Heart right ventricle (tissue), 16 donors: ENCODE measurements at regions not wholly inside any gene's neighbourhood (a gene's known extent, or its start where the extent isn't known, plus 50 kb on each side); places are given as distances from the start of the nearest gene placed in this dataset.

Experiments
- ATAC-seq, 8 donors: fragments of 200-7000 bp; cut with Tn5 transposase; one replicate each; pipeline ENCODE4 v1.9.1; 2020; ENCODE audit warnings: mild to moderate bottlenecking in 8 of 8, moderate library complexity in 8 of 8, moderate number of reproducible peaks in 1 of 8
- DNase-seq, 2 donors: peaks; one replicate each; pipeline ENCODE4 v3.0.0-alpha.2; 2020
- H3K27ac ChIP-seq, 10 donors: fragments of 200-600 bp; sonication (generic) in 2 of 10; one replicate each; pipeline versions ENCODE4 v1.5.0 to v1.8.0; 2020 to 2022; ENCODE audit warnings: mild to moderate bottlenecking in 3 of 10
- H3K27me3 ChIP-seq, 7 donors: fragments of 200-600 bp; one replicate each; pipeline ENCODE4 v1.8.0; 2021 to 2022; ENCODE audit warnings: mild to moderate bottlenecking in 2 of 7
- H3K36me3 ChIP-seq, 9 donors: fragments of 200-600 bp; sonication (generic) in 1 of 9; one replicate each; pipeline versions ENCODE4 v1.5.0 to v1.8.0; 2020 to 2022; ENCODE audit warnings: mild to moderate bottlenecking in 2 of 9
- H3K4me1 ChIP-seq, 9 donors: fragments of 200-600 bp; sonication (generic) in 1 of 9; one replicate each; pipeline versions ENCODE4 v1.5.0 to v1.8.0; 2020 to 2022; ENCODE audit warnings: mild to moderate bottlenecking in 4 of 9
- H3K4me3 ChIP-seq, 10 donors: fragments of 200-600 bp; sonication (generic) in 2 of 10; one replicate each; pipeline versions ENCODE4 v1.5.0 to v1.8.0; 2020 to 2022; ENCODE audit warnings: mild to moderate bottlenecking in 7 of 10, moderate library complexity in 2 of 10
- H3K9me3 ChIP-seq, 11 donors: fragments of 200-600 bp in 10 of 11; sonication (generic) in 2 of 11; one replicate each; pipeline versions ENCODE4 v1.5.0 to v1.8.0; 2013 to 2022; ENCODE audit warnings: mild to moderate bottlenecking in 2 of 11, control low read depth in 1 of 11, moderate library complexity in 1 of 11
- WGBS, 2 donors: extraction: QIAGEN DNeasy Blood & Tissue Kit; methylation state at CpG; one replicate each; pipeline ENCODE4 v1.1.7; 2013; ENCODE audit warnings: inconsistent platforms in 1 of 2; 5-methylcytosine and 5-hydroxymethylcytosine counted together
- intact Hi-C, 10 donors: fragments of 100-400 bp; cut with DNase I; formaldehyde crosslinking; loops; one replicate each; pipeline versions ENCODE4 v1.11.1 to v1.14.2; 2022
- TF ChIP-seq, protein P1 (sequence below), 9 donors: fragments of 200-600 bp; sonication (generic) in 2 of 9; IDR thresholded peaks; one replicate each; pipeline versions ENCODE4 v1.5.0 to v1.8.0; 2021 to 2022; ENCODE audit warnings: antibody characterized with exemption in 9 of 9, mild to moderate bottlenecking in 5 of 9, moderate library complexity in 1 of 9
- donor health status: Arrhythmogenic right ventricular cardiomyopathy.
- donor health status: ischemic (EF 13 %, LVEDD 7.1; RV severe dilation, severe dysfunction).
- donor health status: healthy with polysubstance abuse.
- donor health status: DM: no; HTN: yes; CAD: no.
- donor health status: DM: no; HTN: no; CAD: no.
- donor health status: ischemic (EF 25% LVEDD 6.9; RV normal size, moderate dysfunction).
- donor health status: ischemic (EF 25% LVEDD 5.7; RV mildly dilated, moderate dysfunction).
- donor health status: healthy.
- donor health status: DM: yes; HTN: yes; CAD: no.
- donor health status: Ischemic cardiomyopathy.
- donor health status: ischemic (EF 35%, LVEDD 5.7; RV mildly dilated, moderate dysfunction).
- donor health status: nonischemic (EF 11% LVEDD 7.7; RV severe dilation, severe dysfunction).
- donor health status: DM: yes; HTN: yes; CAD: no.
- donor health status: PGD.
- donor health status: ischemic (EF 29% LVEDD 5.4; RV normal size, mild dysfunction).
- donor health status: nonischemic (EF 23%, LVEDD 6.1; RV moderate dilation, normal function).

DNA sequence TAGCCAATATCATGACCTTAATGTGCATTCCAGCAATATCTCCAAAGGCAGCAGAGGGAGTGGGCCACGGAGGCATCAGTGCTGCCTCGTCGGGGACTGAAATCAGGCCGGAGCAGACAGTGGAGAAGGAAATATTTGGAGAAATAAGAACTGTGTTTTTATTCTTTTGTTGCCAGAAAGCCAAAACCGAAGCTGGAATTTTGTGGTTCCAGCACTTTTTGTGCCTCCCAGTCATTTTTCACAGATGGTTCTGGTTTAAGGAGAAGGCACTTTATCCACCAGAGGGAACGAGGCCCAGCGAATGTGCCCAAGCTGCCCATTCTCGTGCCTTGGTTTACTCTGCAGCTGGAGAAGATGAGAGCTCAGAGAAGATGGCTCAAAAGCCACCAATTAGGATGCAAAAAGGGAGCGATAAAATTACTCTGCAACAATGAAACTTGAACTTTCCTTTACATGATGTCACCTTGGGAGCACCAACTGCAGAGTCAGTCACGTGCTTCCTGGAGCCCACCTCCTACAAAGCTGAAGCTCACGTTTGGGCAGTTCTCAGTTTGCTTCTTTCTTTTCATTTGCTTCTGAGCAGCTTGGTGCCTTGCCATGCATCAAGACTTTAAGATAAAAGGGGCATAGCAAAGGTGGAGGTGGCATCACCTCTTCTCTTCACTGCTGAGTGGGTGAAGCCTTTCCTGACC lies 288.7 kb downstream of the LPIN1 start:
- intact Hi-C loops, result no loop called here
- ATAC-seq, result no peak

DNA sequence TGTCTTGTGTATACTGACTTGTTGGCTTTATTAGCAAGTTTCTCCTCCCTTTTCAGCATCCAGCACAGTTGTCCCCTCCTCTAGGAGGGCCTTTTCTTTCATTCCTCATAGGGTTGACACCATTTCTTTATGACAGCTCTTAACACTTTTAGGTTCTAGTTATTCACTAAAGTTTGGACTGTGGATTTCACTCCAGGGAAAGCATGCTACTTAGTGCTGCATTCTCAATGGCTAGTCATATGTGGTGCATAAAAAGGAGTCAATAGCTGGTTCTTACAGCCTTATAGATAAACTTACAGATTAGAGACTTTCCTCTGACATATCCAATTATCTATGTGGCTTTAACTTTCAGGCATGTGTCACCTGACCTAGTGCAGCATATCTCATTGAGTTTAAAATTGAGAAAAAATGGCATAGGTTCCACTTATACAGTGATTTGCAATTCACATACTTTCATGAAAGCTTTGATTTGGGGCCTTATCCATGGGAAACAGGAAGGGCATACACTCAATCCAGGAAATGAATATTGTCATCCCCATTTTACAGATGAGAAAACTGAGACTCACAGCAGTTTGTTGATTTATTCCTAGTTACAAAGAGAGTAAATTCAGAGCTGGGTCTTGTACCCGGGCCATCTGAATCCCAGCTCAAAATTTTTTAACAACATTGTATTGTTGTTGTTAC lies 289.7 kb downstream of the LPIN1 start:
- peaks cover 0 to 5% (median 0%) of the 10 kb centered on the region in 11 donors for H3K9me3 ChIP-seq
- WGBS, 2 donors, result 94 to 97% methylated on average over 1 of the region's 1 CpG
- DNase-seq, result no peak
- no peaks in the 10 kb centered on the region for H3K36me3 ChIP-seq
- intact Hi-C loops, result no loop called here
- TF ChIP-seq, protein P1, sequence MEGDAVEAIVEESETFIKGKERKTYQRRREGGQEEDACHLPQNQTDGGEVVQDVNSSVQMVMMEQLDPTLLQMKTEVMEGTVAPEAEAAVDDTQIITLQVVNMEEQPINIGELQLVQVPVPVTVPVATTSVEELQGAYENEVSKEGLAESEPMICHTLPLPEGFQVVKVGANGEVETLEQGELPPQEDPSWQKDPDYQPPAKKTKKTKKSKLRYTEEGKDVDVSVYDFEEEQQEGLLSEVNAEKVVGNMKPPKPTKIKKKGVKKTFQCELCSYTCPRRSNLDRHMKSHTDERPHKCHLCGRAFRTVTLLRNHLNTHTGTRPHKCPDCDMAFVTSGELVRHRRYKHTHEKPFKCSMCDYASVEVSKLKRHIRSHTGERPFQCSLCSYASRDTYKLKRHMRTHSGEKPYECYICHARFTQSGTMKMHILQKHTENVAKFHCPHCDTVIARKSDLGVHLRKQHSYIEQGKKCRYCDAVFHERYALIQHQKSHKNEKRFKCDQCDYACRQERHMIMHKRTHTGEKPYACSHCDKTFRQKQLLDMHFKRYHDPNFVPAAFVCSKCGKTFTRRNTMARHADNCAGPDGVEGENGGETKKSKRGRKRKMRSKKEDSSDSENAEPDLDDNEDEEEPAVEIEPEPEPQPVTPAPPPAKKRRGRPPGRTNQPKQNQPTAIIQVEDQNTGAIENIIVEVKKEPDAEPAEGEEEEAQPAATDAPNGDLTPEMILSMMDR (IDR thresholded peaks at IDR 0.05), result no peak
- H3K27me3 ChIP-seq, result no peaks in the 10 kb centered on the region
- H3K4me3 ChIP-seq, result no peak overlapping the region
- H3K4me1 ChIP-seq, result no peaks in the 10 kb centered on the region
- no peak for ATAC-seq
- H3K27ac ChIP-seq, result no peak overlapping the region

More for the DNA sequence above, 288.7 kb downstream of the LPIN1 start:
- H3K4me1 ChIP-seq, result no peaks in the 10 kb centered on the region
- H3K4me3 ChIP-seq, result no peak overlapping the region
- 75 to 84% methylated on average over 11 of the region's 11 CpGs for WGBS, 2 donors
- no peak overlapping the region for H3K27ac ChIP-seq
- TF ChIP-seq, protein P1 (IDR thresholded peaks at IDR 0.05), result no peak
- no peak for DNase-seq
- H3K36me3 ChIP-seq, result no peaks in the 10 kb centered on the region
- peaks cover 0 to 5% (median 0%) of the 10 kb centered on the region in 11 donors for H3K9me3 ChIP-seq
- H3K27me3 ChIP-seq, result no peaks in the 10 kb centered on the region

DNA sequence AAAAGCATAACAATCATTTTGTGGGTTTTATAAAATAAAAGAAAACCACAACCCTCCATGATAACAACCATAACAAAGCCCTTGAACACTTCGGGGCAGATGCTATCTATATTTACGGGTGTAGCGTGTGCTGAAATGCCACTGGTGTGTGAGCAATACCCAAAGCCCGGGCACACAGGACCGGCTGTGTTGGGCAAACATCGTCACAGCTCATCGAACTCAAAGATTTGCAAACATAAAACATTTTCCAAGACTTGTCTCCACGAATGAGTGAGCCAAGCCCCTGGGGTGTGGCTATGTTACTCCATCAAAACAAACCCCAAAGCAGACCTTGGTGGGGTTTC lies 290.2 kb downstream of the LPIN1 start:
- 93 to 94% methylated on average over 8 of the region's 8 CpGs for WGBS, 2 donors
- Histone ChIP-seq H3K27me3 (no peaks in the 10 kb centered on the region), H3K27ac (no peak overlapping the region), H3K4me1 (no peaks in the 10 kb centered on the region), H3K4me3 (no peak overlapping the region), H3K9me3 (peaks cover 0 to 5% (median 0%) of the 10 kb centered on the region in 11 donors), H3K36me3 (no peaks in the 10 kb centered on the region)
- no peak for DNase-seq
- intact Hi-C loops, result no loop called here
- ATAC-seq, result no peak
- TF ChIP-seq, protein P1 (IDR thresholded peaks at IDR 0.05), result no peak

DNA sequence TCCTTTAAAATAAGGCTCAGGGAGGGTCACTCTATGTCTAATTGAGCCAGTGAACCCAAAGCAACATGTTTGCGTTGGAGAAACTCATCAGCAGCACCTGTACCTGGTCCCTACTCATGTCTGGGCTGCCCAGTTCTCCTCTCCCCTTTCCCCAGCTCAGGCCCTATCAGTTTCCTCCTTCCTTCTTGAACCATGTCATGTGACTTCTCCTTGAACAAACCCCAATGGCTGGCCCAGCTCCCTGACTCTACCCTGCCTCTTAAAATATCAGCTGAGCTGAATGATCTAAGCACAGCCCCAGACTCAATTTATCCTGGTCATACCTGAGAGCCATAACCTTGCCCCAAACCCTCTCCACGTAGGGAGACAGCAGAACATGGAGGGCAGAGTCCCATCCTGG lies 290.9 kb downstream of the LPIN1 start:
- no peak overlapping the region for H3K27ac ChIP-seq
- H3K9me3 ChIP-seq, result peaks cover 0 to 5% (median 0%) of the 10 kb centered on the region in 11 donors
- H3K4me3 ChIP-seq, result no peak overlapping the region
- H3K27me3 ChIP-seq, result no peaks in the 10 kb centered on the region
- WGBS, 2 donors, result 85 to 89% methylated on average over 2 of the region's 2 CpGs
- intact Hi-C loops, result no loop called here
- H3K36me3 ChIP-seq, result no peaks in the 10 kb centered on the region
- DNase-seq (no peak), ATAC-seq (no peak)
- H3K4me1 ChIP-seq, result no peaks in the 10 kb centered on the region
- TF ChIP-seq, protein P1 (IDR thresholded peaks at IDR 0.05), result no peak
